GM12872 (cell line): ENCODE measurements at regions not wholly inside any gene's neighbourhood (a gene's known extent, or its start where the extent isn't known, plus 50 kb on each side); places are given as distances from the start of the nearest gene placed in this dataset.

Experiments
- CTCF ChIP-seq: IDR thresholded peaks from 3 replicates; pipeline ENCODE4 v1.5.1; 2011; ENCODE audit warnings: low read depth, mild to moderate bottlenecking, low read length, moderate library complexity; ENCODE audit not compliant: insufficient read depth

DNA sequence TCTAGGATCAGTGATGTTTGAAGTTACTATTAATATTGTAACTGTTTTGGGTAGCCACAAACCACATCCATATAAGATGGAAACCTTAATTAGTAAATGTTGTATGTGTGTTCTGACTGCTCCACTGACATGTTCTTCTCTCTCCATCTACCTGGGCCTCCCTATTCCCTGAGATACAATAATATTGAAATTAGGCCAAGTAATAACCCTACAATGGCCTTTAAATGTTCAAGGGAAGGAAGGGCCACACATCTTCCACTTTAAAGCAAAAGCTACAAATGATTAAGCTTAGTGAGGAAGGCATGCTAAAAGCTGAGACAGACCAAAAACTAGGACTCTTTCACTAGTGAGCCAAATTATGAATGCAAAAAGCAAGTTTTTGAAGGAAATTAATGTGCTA, 176.4 kb upstream of the ANK3 start:
- TF ChIP-seq CTCF, result no peak

GRCh38 chr10:60565492-60565891, 175.8 kb upstream of the ANK3 start:
- TF ChIP-seq CTCF, result no peak

DNA sequence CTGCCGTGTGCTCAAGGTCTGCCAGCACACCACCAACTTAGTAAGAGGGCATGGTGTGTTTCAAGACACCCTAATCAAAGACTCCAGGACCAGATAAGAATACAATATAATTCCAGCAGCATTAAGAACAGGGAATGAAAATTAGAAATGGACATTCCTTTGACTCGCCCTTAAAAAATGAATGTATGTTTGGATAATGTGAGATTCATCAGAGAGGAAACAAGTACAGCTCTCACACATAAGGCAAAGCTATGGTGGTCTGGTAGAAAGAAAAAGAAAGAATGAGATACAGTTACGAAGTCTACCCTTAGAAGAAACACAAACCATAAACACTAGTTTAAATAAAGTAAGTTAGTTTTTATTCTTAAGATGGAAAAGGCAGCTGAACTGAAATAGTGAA, 174.8 kb upstream of the ANK3 start:
- TF ChIP-seq CTCF, result no peak

GRCh38 chr10:60560451-60560850, 170.8 kb upstream of the ANK3 start:
- no peak for TF ChIP-seq CTCF

DNA sequence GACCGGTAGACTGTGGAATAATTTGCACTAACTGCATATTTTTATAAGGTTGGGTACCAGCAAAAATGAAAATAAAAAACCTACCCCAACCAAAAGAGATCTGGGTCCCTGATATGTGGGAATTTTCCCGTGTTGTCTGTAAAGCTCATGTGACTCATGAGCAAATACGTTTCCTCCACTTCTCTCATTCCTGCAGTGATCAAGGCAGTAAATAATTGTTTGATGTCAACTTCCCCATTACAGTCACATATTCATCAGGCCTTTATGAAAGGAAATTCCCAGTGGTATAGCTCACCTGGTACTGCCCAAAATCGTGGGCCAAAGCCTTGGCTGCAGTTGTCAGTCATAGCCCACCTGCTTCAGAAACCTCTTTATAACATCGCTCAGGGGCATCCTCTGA, 166.0 kb upstream of the ANK3 start:
- TF ChIP-seq CTCF, result no peak

DNA sequence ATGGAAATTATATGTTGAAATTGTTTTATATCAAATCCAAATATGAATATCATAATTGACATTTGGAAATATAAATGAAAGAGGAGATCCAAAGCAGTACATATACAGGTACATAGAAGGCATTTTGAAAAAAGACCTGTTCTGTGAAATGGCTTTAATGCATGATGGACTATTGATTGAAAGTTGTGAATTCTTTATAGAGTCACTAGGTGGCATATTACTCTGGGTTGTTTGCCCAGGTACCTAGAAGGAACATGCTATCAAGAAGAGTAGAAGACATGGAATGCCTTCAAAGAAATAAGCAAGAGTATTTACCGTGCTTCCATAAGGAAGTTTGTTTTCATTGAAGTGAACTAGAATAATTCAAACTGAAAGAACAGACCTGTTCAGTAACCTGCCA, 160.0 kb upstream of the ANK3 start:
- TF ChIP-seq CTCF, result no peak; the same call in 2 of the 3 replicates

DNA sequence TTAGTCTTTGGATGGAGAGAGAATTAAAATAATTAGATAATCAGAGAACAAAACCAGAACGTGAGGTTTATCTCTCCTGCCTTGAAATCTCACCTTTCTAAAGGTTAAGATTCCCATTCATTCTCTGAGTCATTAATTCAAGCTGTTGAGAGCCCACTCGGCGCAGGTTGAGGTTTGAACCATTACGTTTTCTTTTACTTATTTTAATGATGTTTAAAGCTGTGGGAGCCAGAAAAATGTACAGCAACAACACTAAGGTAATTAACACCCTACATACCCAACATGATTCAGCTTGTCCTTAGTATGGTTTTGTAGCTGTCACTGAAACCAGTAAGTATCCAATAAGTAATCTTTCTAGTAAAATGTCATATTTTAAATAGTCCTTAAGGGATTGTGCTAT, 153.0 kb upstream of the ANK3 start:
- no peak for TF ChIP-seq CTCF

GRCh38 chr10:60541451-60541850, 151.8 kb upstream of the ANK3 start:
- no peak for TF ChIP-seq CTCF
